ENCODE measurements at regions not wholly inside any gene's neighbourhood (a gene's known extent, or its start where the extent isn't known, plus 50 kb on each side); places are given as distances from the start of the nearest gene placed in this dataset.

DNA sequence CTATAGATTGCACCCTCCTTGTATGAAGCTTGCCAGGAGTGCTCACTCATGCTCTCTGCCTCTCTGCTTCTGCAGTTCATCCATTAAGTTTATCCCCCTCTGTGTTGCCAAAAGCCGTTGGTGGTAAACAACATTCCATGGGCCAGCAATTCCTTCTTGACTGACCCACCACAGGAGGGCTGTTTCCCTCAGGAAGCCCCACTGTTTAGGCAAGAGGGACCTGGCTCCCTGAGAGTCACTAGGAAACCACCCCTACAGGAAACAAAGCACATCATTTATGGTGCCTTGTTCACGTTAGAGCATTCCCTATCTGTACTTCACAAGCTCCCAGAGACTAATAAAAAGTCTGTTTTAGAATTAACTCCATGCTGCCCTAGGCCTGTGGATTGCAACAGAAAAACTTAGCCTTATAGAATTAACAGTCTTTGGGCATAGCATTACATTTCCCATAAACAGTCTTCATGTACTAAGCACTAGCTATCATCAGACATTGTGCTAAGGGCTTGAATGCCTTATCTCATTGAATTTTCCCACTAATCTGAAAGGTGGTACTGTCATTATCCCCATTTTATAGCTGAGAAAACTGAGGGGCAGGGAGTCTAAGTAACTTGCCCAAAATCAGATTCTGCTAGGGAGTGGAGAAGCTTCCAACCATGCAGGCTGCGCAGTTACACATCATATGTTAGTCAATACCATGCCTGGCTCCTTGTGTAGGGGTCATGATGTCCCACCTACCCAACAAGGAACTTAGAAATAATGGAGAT is 149.9 kb downstream of the SHQ1 start:
- DNase-seq (ENCODE audit: low read depth, low spot score) = peak; percentile 33

DNA sequence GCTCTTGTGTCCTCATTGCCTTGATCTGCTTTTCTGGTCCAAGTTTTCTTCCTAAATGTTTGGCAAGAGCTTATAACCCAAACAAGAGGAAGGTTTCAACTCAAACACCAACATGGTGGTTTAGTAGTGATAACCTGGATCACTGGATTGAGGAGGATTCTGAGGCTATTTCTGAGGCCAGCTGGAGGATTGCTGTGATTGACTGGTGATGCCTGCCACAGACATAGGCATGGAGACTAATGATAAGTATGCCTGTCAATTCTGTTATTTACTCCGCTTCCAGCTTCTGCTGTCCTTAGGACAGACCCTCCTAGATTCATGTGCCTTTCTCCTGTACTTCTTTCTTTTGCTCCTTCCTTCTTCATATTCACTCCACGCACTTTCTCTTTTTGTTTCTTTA is 150.5 kb downstream of the SHQ1 start:
- DNase-seq (ENCODE audit: low read depth, low spot score) = no peak

DNA sequence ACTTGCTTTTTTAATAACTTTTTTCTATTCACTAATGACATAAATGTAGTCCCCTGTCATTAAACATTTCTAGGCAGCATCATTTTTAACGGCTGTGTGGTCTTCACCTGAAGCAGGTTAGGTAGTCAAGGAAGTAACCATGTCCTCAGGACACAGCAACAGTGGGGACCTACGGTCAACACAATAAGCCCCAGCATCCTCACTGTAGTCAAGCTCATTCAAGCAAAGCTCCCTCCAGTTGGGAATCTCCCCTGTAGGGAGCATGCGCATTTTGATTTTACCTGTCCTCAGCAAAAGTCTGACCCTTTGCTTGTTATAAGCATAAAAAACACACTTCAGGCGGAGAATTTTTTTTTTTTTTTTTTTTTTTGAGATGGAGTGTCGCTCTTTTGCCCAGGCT is 151.4 kb downstream of the SHQ1 start:
- peak; percentile 25 for DNase-seq (ENCODE audit: low read depth, low spot score)

DNA sequence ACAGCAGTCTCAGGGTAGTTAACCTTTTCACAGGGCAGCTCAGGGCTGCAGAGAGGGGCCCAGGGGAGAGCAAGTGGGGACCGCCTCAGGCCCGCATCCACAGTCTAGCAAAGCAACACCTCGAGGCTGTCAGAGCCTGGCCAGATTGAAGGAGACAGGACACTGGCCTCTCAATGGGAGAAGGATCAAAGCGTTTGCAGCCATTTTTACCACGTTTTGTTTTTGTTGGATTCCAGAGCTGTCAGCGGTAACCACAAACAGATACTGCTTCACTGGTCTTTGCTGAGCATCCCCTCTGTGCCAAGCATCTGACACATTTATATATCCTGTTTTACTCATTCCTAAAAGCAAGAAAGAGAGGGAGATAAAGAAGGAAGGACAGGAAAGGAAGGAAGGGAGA is 153.8 kb downstream of the SHQ1 start:
- DNase-seq (ENCODE audit: low read depth, low spot score) = no peak

DNA sequence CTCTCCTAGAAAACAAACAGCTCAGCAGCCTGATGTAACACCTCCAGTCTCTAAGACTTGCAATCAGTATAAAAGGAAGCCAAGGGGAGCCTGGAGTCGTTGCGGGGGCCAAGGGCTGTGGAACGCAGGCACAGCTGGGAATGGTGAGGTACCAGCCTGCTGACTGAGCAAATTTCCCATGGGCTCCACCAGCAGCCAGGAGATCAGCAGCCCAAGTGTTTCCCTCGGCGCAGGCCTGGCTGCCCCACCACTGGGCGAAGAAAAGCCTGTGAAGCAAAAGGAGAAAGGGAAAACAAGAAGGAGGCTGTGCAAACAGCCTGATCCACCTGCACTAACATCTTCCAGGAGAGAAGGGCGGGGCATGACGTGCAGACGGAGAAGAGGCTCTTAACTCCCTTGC is 155.3 kb downstream of the SHQ1 start:
- no peak for DNase-seq (ENCODE audit: low read depth, low spot score)

DNA sequence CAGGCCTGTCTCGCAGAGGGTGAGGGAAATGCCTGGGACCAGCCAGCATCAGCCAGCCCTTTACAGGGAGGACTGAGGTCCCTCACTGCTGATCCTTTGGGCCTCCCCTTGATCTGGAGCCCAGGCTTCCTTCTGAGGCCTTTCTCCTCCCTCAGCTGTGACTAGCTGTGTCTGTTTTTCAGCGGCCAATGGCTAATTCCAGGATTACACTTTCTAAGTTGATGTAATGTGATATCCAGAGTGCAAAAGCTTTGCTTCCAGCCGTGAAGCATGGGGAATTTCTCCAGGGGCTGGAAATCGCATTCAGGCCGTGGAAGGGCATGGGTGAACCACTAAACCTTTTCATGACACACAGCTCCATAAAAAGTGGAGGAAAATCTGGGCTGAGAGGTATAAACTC is 157.6 kb downstream of the SHQ1 start:
- DNase-seq (ENCODE audit: low read depth, low spot score) = no peak

DNA sequence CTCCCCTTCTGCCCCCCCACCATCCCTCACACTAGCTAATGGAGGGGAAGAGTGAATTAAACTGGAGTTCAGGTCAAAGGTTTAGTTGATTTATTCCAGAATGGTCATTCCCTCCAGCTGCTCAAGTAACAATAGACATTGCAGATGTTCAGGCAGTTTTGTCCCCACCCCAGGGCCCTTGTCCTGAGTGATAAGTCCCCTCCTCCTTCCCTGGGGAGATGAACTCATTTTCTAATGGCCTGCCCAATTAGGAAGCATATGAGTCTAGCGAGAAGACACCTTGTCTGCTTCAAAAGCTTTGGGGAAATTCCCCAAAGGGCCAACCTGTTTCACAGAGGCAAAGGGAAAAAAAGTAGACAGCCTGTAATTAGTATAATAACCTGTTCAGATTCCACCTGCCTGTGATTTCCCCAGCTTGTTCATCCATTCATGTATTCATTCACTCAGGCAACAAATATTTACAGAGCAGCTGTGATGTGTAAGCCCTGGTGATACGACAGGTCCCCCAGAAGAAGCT is 165.3 kb downstream of the SHQ1 start:
- DNase-seq (ENCODE audit: low read depth, low spot score) = no peak

DNA sequence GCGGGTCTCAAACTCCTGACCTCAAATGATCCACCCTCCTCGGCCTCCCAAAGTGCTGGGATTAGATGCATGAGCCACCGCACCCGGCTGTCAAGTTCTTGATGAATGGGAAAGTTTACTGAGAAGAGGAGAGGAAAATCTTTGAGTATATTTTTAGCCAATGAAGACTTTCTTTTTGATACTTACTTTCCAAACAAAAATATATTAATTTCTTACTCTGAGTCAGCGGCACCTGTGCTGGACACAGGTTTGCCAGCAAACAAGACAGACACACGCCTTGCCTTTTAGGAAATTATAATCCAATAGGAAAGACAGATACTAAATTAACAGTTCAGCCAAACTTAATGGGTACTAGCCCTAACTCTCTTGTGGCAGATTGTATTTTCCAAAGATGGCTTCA is 166.6 kb downstream of the SHQ1 start:
- no peak for DNase-seq (ENCODE audit: low read depth, low spot score)

DNA sequence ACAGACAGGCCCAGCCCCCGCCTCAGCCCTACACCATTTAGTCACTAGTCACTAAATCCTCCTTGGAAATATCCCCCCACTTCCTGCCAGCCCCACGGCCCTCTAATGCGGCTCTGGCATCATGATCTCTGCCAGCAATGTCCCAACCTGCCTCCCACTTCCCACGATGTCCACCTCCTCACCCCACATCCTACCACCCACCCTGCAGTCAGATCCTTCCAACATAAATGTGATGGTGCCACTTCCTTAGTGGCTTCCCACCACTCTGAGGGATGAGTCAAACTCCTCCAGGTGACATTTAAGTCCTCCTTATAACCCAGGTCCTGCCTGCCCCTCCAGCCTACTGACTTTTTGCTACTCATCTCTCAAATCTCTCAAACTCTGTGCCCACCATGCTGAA is 167.5 kb downstream of the SHQ1 start:
- DNase-seq (ENCODE audit: low read depth, low spot score) = no peak

DNA sequence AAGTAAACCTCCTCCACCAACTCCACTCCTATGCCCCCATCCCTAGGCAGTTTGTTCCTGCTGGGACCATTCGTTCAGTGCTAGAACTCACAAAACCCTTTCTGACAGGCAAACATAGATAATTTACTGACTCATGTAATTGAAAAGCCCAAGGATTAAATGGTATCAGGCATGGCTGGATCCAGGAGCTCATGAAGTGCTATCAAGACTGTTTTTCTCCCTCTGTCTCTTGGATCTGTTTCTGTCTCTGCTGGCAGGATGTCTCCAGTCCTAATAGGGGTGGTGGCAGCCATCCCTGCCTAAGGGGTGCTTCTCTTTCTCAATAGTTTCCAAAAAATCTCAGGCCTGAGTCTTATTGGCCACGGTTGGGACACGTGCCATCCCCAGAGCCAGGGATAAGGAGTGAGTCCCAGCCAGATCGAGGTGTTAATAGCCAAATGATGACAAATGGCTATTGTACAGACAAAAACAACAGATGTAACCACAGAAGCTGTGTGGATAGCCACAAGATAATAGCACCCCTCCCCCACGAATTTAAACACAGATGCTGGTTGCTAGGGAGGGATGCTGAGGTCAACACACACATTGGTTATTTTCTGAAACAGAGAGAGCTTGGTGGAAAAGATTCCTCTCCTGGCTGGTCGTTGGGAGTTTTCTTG is 168.6 kb downstream of the SHQ1 start:
- DNase-seq (ENCODE audit: low read depth, low spot score) = no peak

DNA sequence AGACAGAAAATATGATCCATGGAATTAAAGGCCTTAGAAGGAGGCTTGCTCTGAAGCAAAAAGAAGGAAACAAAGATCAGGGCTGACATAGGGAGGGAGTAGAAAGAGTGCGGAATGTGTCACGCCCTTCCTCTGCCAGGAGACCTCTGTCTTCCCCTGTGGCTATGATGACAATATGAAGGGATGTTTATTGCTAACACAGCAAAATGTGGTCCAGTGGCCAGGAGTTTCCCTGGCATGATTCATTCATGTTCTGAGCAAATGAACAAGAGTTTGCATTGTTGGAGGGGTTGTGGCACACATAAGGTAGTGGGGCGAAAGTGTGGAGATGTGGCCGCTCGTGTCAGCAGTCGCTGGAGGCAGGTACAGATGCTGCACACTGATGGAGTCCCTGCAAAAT is 169.4 kb downstream of the SHQ1 start:
- DNase-seq (ENCODE audit: low read depth, low spot score) = no peak

DNA sequence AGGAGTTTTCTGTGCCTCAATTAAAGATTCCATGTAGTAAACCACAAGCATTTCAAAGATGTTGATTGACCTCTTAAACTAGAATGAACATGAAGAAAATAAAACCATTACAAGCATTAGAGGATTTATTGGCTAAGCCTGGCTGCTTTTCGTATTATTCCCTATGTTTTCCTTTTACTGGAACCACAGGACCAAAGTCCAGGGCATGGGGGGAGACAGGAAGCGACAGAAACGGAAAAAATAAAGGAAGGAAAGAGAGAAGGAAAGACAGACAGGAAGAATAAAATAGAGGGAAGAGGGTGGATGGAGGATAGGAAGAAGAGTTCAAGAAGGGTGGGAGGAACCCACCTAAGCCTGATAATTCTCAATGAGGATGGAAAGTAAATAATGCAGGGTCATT is 169.9 kb downstream of the SHQ1 start:
- DNase-seq (ENCODE audit: low read depth, low spot score) = no peak

DNA sequence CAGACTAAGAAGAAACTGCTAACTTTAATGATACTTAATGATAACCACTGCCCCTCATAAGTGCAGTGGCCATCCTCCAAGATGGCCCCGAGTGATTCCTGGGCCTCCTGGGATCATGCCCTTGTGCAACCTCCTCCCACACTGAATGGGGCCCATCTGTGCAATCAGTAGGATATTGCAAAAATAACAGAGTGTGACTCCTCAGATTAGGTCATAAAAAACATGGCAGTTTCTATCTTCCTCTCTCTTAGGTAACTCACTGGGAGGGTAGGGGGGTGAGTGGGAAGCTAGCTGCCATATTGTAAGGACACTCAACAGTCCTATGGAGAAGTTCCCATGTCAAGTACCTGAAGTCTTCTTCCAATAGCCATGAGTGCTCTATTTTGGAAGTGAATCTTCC is 173.0 kb downstream of the SHQ1 start:
- no peak for DNase-seq (ENCODE audit: low read depth, low spot score)

DNA sequence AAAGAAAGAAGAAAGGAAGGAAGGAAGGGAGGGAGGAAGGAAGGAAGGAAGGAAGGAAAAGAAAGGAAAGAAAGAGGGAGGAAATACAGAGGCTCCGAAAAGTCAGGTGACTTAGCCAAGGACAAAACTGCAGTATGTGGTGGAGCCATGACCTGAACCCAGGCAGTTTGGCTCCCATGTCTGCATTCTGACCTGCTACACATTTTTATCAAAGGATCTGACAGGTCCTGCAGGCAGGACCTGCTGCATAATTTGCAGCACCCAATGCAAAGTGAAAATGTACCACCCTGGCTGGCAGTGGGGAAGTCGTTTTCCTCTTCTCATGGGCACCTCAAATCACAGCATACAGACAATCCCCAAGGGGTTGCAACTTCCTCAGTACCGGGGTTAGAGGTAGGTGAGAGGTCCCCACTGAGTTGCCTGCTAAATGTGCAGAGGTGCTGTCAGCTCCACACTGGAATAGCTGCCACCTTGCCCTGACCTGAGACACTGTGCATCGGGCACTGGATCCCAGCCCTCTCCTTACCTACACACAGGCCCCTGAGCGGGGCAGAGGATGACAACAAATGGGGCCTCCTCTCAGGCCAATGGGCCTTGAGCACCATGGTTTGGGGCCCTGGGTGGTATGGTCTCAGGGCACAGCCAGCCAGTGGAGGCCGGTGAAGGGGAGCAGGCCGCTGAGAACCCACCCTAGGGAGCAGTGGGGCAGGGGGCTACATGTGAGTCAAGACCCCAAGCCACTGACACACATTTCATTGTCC is 175.1 kb downstream of the SHQ1 start:
- no peak for DNase-seq (ENCODE audit: low read depth, low spot score)

DNA sequence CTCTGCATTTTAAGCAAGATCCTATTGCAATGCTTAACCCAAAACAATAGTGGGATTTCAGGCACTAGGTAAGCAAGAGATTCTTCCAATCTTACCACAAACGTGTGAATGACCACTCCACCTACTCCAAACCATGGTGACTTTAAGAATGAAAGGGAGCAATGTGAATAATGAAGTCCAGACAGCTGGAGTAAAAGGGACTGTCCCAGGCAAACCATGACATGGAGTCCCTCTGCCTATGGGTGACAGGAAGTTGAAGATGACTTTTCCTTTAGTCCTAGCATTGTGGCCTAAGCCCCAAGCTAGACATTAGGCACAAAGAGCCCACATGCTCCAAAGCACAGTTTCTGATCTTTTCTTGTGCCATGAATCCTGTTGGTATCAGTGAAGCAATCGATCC is 179.0 kb downstream of the SHQ1 start:
- DNase-seq (ENCODE audit: low read depth, low spot score) = no peak

DNA sequence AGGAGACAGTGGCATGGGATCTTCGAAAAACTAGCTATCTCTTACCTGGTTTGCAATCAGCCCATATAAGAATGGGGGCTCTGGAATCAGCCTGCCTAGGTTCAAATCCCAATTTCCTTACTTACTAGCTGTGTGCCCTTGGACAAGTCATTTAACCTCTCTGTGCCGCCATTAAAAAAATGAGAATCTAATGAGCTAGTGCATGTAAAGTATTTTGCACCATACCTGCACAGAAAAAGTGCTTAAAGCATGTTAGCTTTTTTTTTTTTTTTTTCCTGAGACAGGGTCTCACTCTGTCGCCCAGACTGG is 181.8 kb downstream of the SHQ1 start:
- DNase-seq (ENCODE audit: low read depth, low spot score) = no peak

DNA sequence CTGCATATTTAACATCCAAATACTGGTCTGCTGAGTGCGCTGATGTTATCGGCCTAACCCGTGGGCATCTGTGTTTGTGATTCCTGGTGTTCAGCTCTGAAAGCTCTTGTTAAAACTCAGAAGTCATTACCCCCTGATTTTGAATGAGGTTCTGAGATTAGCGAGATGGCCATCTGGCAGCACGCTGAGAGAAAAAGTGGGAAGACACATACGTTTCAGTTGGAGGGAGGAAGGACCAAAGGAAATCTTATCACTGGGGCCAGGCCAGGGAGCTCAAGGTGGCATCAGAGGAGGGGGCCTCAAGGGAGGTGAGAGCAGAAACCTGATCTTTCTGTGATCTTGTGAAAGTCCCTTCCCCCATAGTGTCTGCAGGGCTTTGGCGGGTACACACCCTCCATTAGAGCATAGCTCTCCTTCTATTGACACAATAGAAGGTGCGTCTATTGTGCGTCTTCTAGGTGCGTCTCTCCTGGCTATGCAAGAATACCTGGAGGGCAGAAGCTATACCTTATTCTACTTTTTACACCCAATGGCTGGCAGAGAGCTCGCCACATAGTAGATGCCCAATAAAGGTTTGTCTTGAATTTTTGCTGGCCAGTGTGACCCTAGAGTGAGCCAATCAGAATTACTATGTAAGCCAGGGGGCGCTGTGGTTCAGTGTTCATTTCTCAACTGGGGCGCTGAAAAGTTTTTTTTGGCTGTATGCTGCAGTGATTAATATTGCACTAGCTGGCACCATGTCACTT is 182.4 kb downstream of the SHQ1 start:
- DNase-seq (ENCODE audit: low read depth, low spot score) = no peak

DNA sequence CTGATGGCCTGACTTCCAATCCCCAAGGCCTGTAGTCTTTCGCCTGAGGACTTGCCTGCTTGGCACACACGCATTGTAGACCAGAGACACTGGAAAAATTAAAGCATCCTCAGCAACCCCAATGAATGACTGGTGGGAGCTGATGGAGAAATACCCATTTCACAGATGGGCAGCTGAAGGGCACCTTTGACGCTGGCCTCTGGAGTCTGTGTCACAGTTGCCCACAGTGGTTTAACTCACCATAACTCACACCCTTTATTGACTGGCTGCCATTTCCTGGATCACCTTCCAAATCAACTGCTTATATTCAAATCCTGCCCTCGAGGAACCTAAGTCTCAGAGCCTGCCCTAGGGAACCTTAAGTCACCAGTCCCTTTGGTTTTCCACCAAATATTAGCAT is 183.1 kb downstream of the SHQ1 start:
- DNase-seq (ENCODE audit: low read depth, low spot score) = no peak

DNA sequence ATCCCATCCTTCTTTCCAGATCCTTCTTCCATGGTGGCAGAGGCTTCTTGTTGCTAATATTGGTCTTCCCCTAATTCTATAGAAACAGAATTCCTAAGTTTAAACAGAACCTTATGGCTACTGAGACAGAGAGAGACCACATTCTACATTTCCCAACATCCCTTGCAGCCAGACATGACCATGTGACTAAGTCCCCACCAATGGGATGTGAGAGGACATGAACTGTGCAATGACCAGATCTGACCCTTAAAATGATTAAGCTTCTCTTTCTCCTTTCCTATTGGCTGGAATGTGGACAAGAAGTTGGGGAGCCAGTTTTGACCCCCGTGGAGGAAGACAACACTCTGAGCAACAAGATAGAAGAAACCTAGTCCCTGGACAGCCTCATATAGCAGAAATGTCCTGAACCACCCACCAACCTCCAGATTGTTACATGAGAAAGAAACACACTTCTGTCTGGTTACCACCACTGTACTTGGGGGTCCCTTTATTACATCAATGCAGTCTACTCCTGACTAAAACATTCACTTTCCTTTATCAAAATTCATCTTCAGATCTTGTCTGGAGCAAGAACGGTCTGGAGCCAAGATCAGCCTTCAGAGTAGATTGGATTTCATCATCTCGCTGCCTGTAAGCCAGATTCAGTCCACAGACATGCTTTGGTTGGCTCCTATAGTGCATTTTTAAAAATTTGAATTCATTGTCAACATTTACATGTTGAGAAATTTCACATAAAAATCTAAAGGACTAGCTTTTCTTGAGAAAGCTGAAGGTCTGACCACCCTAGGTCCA is 183.9 kb downstream of the SHQ1 start:
- DNase-seq (ENCODE audit: low read depth, low spot score) = no peak

DNA sequence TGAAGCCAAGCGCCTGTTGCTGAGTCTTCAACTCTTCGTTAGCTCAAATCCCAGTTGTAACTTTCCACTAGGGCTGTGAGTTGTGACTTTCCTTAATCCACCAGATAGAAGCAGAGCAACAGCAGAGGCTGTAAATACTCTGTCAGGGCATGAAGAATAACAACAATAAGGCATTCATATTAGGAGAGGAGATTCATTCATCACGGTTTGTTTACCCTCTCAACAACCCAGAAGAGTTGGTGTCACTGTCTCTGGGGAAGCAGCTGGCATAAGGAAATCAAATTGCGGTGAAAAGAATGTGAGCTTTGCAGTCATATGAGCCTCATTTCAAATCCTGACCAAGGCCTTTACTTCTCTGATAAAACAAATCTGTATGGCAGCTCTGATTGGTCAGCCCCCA is 184.8 kb downstream of the SHQ1 start:
- DNase-seq (ENCODE audit: low read depth, low spot score) = no peak

DNA sequence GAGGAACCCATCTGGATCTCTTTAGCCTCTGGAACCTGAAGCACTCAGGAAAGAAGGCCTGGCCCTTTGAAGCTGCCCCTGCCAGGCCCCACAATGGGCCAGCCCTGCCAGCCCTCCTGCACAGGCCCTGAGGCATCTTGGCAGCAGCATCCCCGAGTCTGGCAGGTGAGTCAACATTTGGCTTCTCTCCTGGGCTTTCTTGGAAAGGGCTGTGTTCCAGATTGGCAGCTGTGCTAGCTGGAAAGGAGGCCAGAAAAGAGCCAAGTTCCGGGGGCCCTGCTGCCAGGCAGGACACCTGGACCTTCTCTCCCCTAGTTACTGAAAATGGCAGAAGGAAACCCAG is 187.2 kb downstream of the SHQ1 start:
- no peak for DNase-seq (ENCODE audit: low read depth, low spot score)
